PC-9 (cell line): ENCODE measurements at regions not wholly inside any gene's neighbourhood (a gene's known extent, or its start where the extent isn't known, plus 50 kb on each side); places are given as distances from the start of the nearest gene placed in this dataset.

ENCODE experiments used
- BruUV-seq: library from RNA; stranded (reverse); fragments of 400-500 nt; replicated peaks from 2 replicates; lab custom pipeline; 2021; lab: Mats Ljungman, UMichigan
- CTCF ChIA-PET: fragments of 300-600 bp; sonication (Branson Sonifier 250); formaldehyde crosslinking; loops from one replicate; lab custom pipeline; 2022; ENCODE audit warnings: antibody characterized with exemption; lab: Charles Lee
- POLR2A ChIA-PET: fragments of 300-600 bp; sonication (Branson Sonifier 250); formaldehyde crosslinking; loops from one replicate; lab custom pipeline; 2022; ENCODE audit warnings: antibody characterized with exemption; ENCODE audit not compliant: unreplicated experiment; lab: Charles Lee
- DNase-seq, 2 experiments: peaks; one replicate each; pipeline versions ENCODE4 v3.0.0 to v3.0.0-alpha.2; 2015 to 2022; ENCODE audit warnings: mixed read lengths in 1 of 2
- H2AFZ ChIP-seq: fragments of 200-600 bp; sonication (generic); 2 replicates; pipeline ENCODE4 v1.8.1; 2017; ENCODE audit warnings: antibody characterized with exemption
- H3F3A ChIP-seq: fragments of 200-600 bp; sonication (generic); 2 replicates; pipeline ENCODE4 v1.8.1; 2017; ENCODE audit warnings: antibody characterized with exemption, mild to moderate bottlenecking, low read depth; ENCODE audit not compliant: insufficient read depth
- H3K27ac ChIP-seq: fragments of 200-600 bp; sonication (generic); 2 replicates; pipeline ENCODE4 v1.6.1; 2016; ENCODE audit warnings: mixed run types
- H3K27me3 ChIP-seq: fragments of 200-600 bp; sonication (generic); 2 replicates; pipeline ENCODE4 v1.6.1; 2016; ENCODE audit warnings: low read depth, mixed run types; ENCODE audit not compliant: insufficient read depth
- H3K36me3 ChIP-seq: fragments of 200-600 bp; sonication (generic); 2 replicates; pipeline ENCODE4 v1.6.1; 2016; ENCODE audit warnings: low read depth, mixed run types
- H3K4me1 ChIP-seq: fragments of 200-600 bp; sonication (generic); replicated peaks from 2 replicates; pipeline ENCODE4 v1.6.1; 2016; ENCODE audit warnings: mixed run types; ENCODE audit not compliant: insufficient read depth
- H3K4me2 ChIP-seq: fragments of 200-600 bp; sonication (generic); 2 replicates; pipeline ENCODE4 v1.6.1; 2017; ENCODE audit warnings: mixed run types
- H3K4me3 ChIP-seq: fragments of 200-600 bp; sonication (generic); 2 replicates; pipeline ENCODE4 v1.6.1; 2016; ENCODE audit warnings: mixed run types
- H3K79me2 ChIP-seq: fragments of 200-600 bp; sonication (generic); 2 replicates; pipeline ENCODE4 v1.6.1; 2017; ENCODE audit warnings: low read depth, mixed run types
- H3K9me2 ChIP-seq: fragments of 200-600 bp; sonication (generic); 2 replicates; pipeline ENCODE4 v1.8.1; 2017; ENCODE audit warnings: mild to moderate bottlenecking; ENCODE audit not compliant: insufficient read depth
- H3K9me3 ChIP-seq: fragments of 200-600 bp; sonication (generic); 2 replicates; pipeline ENCODE4 v1.8.1; 2016; ENCODE audit warnings: low read depth; ENCODE audit not compliant: insufficient read depth
- H4K20me1 ChIP-seq: fragments of 200-600 bp; sonication (generic); 2 replicates; pipeline ENCODE4 v1.8.1; 2017; ENCODE audit not compliant: insufficient read depth
- CTCF ChIP-seq: fragments of 200-600 bp; sonication (generic); conservative IDR thresholded peaks from 2 replicates; pipeline ENCODE4 v1.6.1; 2017; ENCODE audit warnings: mixed run types, antibody characterized with exemption, mild to moderate bottlenecking, moderate library complexity
- EZH2 ChIP-seq: fragments of 200-600 bp; sonication (generic); IDR thresholded peaks from 2 replicates; pipeline ENCODE4 v1.8.0; 2017; ENCODE audit warnings: antibody characterized with exemption, low read depth
- intact Hi-C: fragments of 100-400 bp; cut with micrococcal nuclease; formaldehyde crosslinking; loops from one replicate; pipeline ENCODE4 v1.10.0; 2022; ENCODE audit not compliant: unreplicated experiment

- no peaks in the 10 kb centered on the region for H3K27me3 ChIP-seq
- no peaks in the 10 kb centered on the region for H3K9me3 ChIP-seq
- H3F3A ChIP-seq = no peaks in the 10 kb centered on the region
- H2AFZ ChIP-seq = no peak overlapping the region
- TF ChIP-seq EZH2 (no peak), CTCF (no peak)
- no peak overlapping the region for H3K4me3 ChIP-seq
- no peak overlapping the region for H3K4me2 ChIP-seq
- H4K20me1 ChIP-seq = no peaks in the 10 kb centered on the region
- no peak overlapping the region for H3K27ac ChIP-seq
- H3K36me3 ChIP-seq = no peaks in the 10 kb centered on the region
- ChIA-PET POLR2A (no interaction called here), CTCF (no interaction called here)
- H3K4me1 ChIP-seq = no peaks in the 10 kb centered on the region
- no peaks in the 10 kb centered on the region for H3K79me2 ChIP-seq
- intact Hi-C loops = no loop called here
- no TSS peak for BruUV-seq
- no peak for DNase-seq
- H3K9me2 ChIP-seq = no peaks in the 10 kb centered on the region
Observed at GRCh38 chr21:23531444-23531843, 2075.8 kb downstream of the MRPL39 start.

GRCh38 chr21:23524685-23525084, 2082.6 kb downstream of the MRPL39 start:
- H3F3A ChIP-seq = no peaks in the 10 kb centered on the region
- no peak overlapping the region for H3K4me2 ChIP-seq
- no peak for DNase-seq
- no peaks in the 10 kb centered on the region for H3K79me2 ChIP-seq
- BruUV-seq = no TSS peak
- ChIA-PET POLR2A (no interaction called here), CTCF (no interaction called here)
- no peaks in the 10 kb centered on the region for H3K9me3 ChIP-seq
- H4K20me1 ChIP-seq = no peaks in the 10 kb centered on the region
- H2AFZ ChIP-seq = no peak overlapping the region
- no peaks in the 10 kb centered on the region for H3K27me3 ChIP-seq
- TF ChIP-seq CTCF = no peak
- TF ChIP-seq EZH2 = no peak
- H3K9me2 ChIP-seq = no peaks in the 10 kb centered on the region
- intact Hi-C loops = no loop called here
- H3K4me3 ChIP-seq = no peak overlapping the region
- no peak overlapping the region for H3K27ac ChIP-seq
- H3K4me1 ChIP-seq = no peaks in the 10 kb centered on the region
- no peaks in the 10 kb centered on the region for H3K36me3 ChIP-seq

- Histone ChIP-seq H3K4me1 (no peaks in the 10 kb centered on the region), H3K9me3 (no peaks in the 10 kb centered on the region), H4K20me1 (no peaks in the 10 kb centered on the region), H3K27me3 (no peaks in the 10 kb centered on the region), H3F3A (no peaks in the 10 kb centered on the region), H2AFZ (no peak overlapping the region), H3K4me2 (no peak overlapping the region), H3K27ac (no peak overlapping the region), H3K79me2 (no peaks in the 10 kb centered on the region), H3K4me3 (no peak overlapping the region), H3K36me3 (no peaks in the 10 kb centered on the region), H3K9me2 (no peaks in the 10 kb centered on the region)
- TF ChIP-seq EZH2 (no peak), CTCF (no peak)
- POLR2A ChIA-PET = no interaction called here
- BruUV-seq = no TSS peak
- CTCF ChIA-PET = no interaction called here
- intact Hi-C loops = no loop called here
- DNase-seq = no peak
Observed at GRCh38 chr21:23522751-23523150, 2084.5 kb downstream of the MRPL39 start.
